AG04450 (cell line): ENCODE measurements at regions not wholly inside any gene's neighbourhood (a gene's known extent, or its start where the extent isn't known, plus 50 kb on each side); places are given as distances from the start of the nearest gene placed in this dataset.

Experiments
- CTCF ChIA-PET: fragments of 300-600, 350-600 bp; formaldehyde crosslinking; extraction: SDS; loops from one replicate; lab custom pipeline; 2022; ENCODE audit warnings: antibody characterized with exemption, inconsistent platforms; lab: Charles Lee
- POLR2A ChIA-PET: fragments of 350-600 bp; formaldehyde crosslinking; extraction: SDS; loops from one replicate; lab custom pipeline; 2021; ENCODE audit warnings: antibody characterized with exemption, inconsistent platforms; lab: Yijun Ruan, JAX
- DNase-seq: peaks from one replicate; pipeline ENCODE4 v3.0.0-alpha.2; 2011; ENCODE audit warnings: low read depth, low spot score
- H3K27ac ChIP-seq: one replicate; pipeline ENCODE4 v1.5.1; 2012; ENCODE audit warnings: low read depth, low read length, control low read depth
- H3K27me3 ChIP-seq: one replicate; pipeline ENCODE4 v1.6.0; 2012; ENCODE audit warnings: low read length; ENCODE audit not compliant: control insufficient read depth, insufficient read depth
- H3K4me3 ChIP-seq: 2 replicates; pipeline ENCODE4 v1.5.1; 2011; ENCODE audit warnings: mild to moderate bottlenecking, low read depth, low read length, control low read depth
- H3K9me3 ChIP-seq: 2 replicates; pipeline ENCODE4 v1.5.1; 2012; ENCODE audit warnings: low read length; ENCODE audit not compliant: control insufficient read depth, insufficient read depth
- TF ChIP-seq, protein P1 (sequence below): IDR thresholded peaks from 2 replicates; pipeline ENCODE4 v1.5.1; 2011; ENCODE audit warnings: low read depth, low read length, control low read depth, inconsistent platforms

DNA sequence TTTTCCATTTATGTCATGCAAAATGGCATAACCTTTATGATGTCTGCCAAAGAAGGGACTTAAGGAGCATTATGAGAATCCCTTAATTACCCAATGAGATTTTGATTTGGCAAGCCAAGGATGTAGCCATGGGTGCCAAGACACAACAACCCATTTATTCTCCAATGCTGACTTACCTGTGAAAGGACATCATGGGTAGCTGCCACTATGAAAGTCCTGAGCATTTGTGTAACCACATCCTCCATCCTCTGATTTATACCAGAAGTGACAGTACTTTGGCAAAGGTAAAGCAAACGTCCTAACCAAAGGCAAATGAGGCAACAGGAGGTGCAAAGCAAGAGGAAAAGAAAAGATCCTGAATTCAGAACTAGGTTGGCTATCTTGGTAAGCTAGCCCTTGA, 87.3 kb upstream of the EMCN start:
- TF ChIP-seq, protein P1, sequence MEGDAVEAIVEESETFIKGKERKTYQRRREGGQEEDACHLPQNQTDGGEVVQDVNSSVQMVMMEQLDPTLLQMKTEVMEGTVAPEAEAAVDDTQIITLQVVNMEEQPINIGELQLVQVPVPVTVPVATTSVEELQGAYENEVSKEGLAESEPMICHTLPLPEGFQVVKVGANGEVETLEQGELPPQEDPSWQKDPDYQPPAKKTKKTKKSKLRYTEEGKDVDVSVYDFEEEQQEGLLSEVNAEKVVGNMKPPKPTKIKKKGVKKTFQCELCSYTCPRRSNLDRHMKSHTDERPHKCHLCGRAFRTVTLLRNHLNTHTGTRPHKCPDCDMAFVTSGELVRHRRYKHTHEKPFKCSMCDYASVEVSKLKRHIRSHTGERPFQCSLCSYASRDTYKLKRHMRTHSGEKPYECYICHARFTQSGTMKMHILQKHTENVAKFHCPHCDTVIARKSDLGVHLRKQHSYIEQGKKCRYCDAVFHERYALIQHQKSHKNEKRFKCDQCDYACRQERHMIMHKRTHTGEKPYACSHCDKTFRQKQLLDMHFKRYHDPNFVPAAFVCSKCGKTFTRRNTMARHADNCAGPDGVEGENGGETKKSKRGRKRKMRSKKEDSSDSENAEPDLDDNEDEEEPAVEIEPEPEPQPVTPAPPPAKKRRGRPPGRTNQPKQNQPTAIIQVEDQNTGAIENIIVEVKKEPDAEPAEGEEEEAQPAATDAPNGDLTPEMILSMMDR, result no peak
- no peak overlapping the region for H3K27ac ChIP-seq
- H3K27me3 ChIP-seq, result no peaks in the 10 kb centered on the region
- no peak overlapping the region for H3K4me3 ChIP-seq
- CTCF ChIA-PET, result no interaction called here
- DNase-seq, result no peak
- POLR2A ChIA-PET, result no interaction called here
- H3K9me3 ChIP-seq, result no peaks in the 10 kb centered on the region; the same call in 1 of the 2 replicates

DNA sequence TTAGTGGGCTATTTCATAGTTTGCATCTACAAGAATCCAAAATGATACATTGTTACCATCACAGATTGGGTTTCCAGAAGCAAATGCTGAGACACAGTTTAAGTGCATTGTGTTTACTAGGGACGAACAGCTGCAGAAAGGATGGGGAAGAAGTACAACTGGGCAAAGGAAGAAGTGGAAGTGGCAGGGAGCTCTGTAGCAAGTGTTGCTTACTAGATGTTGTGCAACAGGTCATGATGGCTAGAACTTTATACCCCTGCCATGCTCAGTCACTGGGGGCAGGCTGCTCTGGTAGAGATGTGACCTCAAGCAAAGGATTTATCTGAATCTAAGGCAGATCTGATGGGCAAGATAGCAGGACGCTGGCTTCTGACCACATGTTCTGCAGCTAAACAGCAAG, 76.1 kb upstream of the EMCN start:
- TF ChIP-seq, protein P1, result no peak
- H3K27ac ChIP-seq, result no peak overlapping the region
- no peaks in the 10 kb centered on the region for H3K9me3 ChIP-seq
- ChIA-PET CTCF (no interaction called here), POLR2A (no interaction called here)
- DNase-seq, result no peak
- H3K27me3 ChIP-seq, result no peaks in the 10 kb centered on the region
- no peak overlapping the region for H3K4me3 ChIP-seq

DNA sequence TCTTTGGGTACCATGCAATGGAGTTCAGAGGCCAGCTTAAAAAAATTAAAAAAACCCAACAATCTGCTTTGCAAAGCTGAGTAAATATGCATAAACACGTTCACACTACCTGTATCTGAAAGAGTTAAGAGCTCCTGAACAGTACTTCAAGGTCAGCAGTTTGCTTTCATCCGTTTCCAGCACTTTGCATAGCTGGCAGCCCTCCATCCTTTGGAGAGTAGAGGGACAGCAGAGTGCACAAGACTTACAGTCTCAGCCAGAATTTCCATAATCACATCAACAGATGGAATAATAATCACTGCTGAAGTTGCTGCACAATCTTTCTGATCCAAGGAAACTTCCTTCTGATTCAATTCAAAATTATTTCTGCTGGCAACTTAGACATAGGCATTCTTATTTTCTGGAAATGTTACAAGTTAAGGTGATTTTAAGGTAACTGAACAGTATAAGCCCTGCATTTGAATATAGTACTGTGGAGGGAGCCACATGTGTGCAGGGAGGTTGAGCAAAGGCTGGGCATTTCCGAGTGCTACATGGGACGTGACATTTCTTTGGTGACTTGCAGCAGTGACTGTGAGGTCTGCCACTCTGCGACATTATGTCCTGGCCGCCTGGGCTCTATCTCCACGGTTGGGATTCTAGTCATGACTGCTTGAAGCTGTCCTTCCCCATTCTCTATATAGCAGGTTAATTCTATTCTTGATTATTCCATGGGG, 73.5 kb upstream of the EMCN start:
- no peak overlapping the region for H3K27ac ChIP-seq
- no peaks in the 10 kb centered on the region for H3K9me3 ChIP-seq
- no peaks in the 10 kb centered on the region for H3K27me3 ChIP-seq
- no peak overlapping the region for H3K4me3 ChIP-seq
- CTCF ChIA-PET, result no interaction called here
- DNase-seq, result no peak
- POLR2A ChIA-PET, result no interaction called here
- TF ChIP-seq, protein P1, result no peak

DNA sequence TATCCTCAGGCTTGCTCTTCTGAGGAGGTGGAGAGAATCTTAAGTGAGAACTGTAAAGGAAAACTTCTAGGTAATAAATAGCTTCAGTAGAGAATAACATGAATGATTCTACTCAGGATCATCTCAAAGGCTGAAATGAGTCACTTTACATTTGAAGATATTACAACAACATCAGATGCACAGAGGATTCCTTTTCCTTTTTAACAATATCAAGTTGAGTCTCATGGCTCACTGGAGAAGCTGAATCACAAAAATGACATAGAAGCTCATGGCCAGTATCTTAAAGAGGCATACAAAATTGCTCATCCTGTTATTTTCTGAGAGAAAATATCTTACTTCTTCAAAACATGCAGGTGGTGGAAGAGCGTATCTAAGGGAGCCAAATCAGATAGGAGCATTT, 72.5 kb upstream of the EMCN start:
- CTCF ChIA-PET, result no interaction called here
- Histone ChIP-seq H3K4me3 (no peak overlapping the region), H3K27ac (no peak overlapping the region), H3K9me3 (no peaks in the 10 kb centered on the region), H3K27me3 (no peaks in the 10 kb centered on the region)
- TF ChIP-seq, protein P1, result no peak
- DNase-seq, result no peak
- POLR2A ChIA-PET, result no interaction called here

DNA sequence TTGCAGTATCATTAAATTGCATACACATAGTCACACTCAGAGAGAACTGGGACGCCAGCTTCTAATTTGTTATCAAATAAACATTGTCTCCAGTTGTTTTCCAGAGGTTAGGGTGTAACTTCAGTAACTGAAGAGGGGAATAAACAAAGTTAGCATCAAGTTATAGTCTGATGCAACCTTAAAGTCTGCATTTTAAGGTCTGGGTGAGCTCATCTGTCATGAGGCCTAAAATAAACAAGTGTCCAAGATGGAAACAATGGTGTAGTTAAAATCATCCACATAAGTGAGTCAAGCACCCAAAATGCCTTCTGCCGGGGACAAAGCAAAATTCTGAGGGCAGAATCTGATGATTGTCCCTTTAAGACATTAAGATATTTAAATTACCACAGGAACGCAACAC, 70.3 kb upstream of the EMCN start:
- H3K4me3 ChIP-seq, result no peak overlapping the region
- POLR2A ChIA-PET, result no interaction called here
- no peaks in the 10 kb centered on the region for H3K27me3 ChIP-seq
- TF ChIP-seq, protein P1, result no peak
- no peak overlapping the region for H3K27ac ChIP-seq
- CTCF ChIA-PET, result no interaction called here
- no peaks in the 10 kb centered on the region for H3K9me3 ChIP-seq
- no peak for DNase-seq
